Mesodermal cell (in vitro differentiated cells): ENCODE measurements at regions not wholly inside any gene's neighbourhood (a gene's known extent, or its start where the extent isn't known, plus 50 kb on each side); places are given as distances from the start of the nearest gene placed in this dataset.
"Not testable (repeated sequence)": the region's sequence is repeated elsewhere in the genome, so short reads cannot be mapped to it uniquely, and the experiment has no call there.

ENCODE experiments used
- H3K27ac ChIP-seq: 2 replicates; pipeline ENCODE4 v1.7.0; 2013; ENCODE audit warnings: mild to moderate bottlenecking, low read depth, low read length, moderate library complexity; ENCODE audit not compliant: severe bottlenecking
- H3K36me3 ChIP-seq: 2 replicates; pipeline ENCODE4 v1.7.1; 2013; ENCODE audit warnings: mild to moderate bottlenecking, low read length, moderate library complexity; ENCODE audit not compliant: control insufficient read depth, insufficient read depth
- H3K4me1 ChIP-seq: one replicate; pipeline ENCODE4 v1.7.1; 2013; ENCODE audit warnings: mild to moderate bottlenecking, low read length; ENCODE audit not compliant: insufficient read depth, control insufficient read depth, poor library complexity, severe bottlenecking
- H3K4me3 ChIP-seq: 2 replicates; pipeline ENCODE4 v1.7.0; 2013; ENCODE audit warnings: low read length, control low read depth, mild to moderate bottlenecking; ENCODE audit not compliant: insufficient read depth, poor library complexity, severe bottlenecking; ENCODE audit errors: extremely low read depth
- H3K9me3 ChIP-seq: 2 replicates; pipeline ENCODE4 v1.7.1; 2013; ENCODE audit warnings: mild to moderate bottlenecking, low read length, moderate library complexity; ENCODE audit not compliant: control insufficient read depth
- WGBS, 2 experiments: methylation state at CpG; one replicate each; pipeline ENCODE4 v1.1.5; 2013; ENCODE audit warnings: missing lambda C conversion rate in 2 of 2; ENCODE audit not compliant: insufficient coverage in 2 of 2; 5-methylcytosine and 5-hydroxymethylcytosine counted together

- no peaks in the 10 kb centered on the region for H3K4me1 ChIP-seq
- H3K36me3 ChIP-seq: no peaks in the 10 kb centered on the region
- no peak overlapping the region for H3K4me3 ChIP-seq
- WGBS, 2 experiments: no CpG with 5 or more reads among the region's 2 CpGs
- no peaks in the 10 kb centered on the region for H3K9me3 ChIP-seq
- no peak overlapping the region for H3K27ac ChIP-seq
These were observed 803.6 kb downstream of the GLUD2 start for GRCh38 chrX:121851033-121851432.

- Histone ChIP-seq H3K9me3 (no peaks in the 10 kb centered on the region), H3K36me3 (no peaks in the 10 kb centered on the region), H3K4me3 (no peak overlapping the region), H3K27ac (no peak overlapping the region), H3K4me1 (no peaks in the 10 kb centered on the region)
- 90 to 100% methylated on average over 3 to 9 of the region's 27 CpGs for WGBS, 2 experiments
These were observed 806.6 kb downstream of the GLUD2 start for GRCh38 chrX:121853762-121854613.

- Histone ChIP-seq H3K27ac (no peak overlapping the region), H3K36me3 (no peaks in the 10 kb centered on the region), H3K9me3 (no peaks in the 10 kb centered on the region), H3K4me1 (no peaks in the 10 kb centered on the region), H3K4me3 (no peak overlapping the region)
- WGBS, 2 experiments: 86% methylated on average over 4 of the region's 5 CpGs; no CpG with 5 or more reads in 1 of the 2 experiments
These were observed 807.2 kb downstream of the GLUD2 start for GRCh38 chrX:121854614-121854911.

DNA sequence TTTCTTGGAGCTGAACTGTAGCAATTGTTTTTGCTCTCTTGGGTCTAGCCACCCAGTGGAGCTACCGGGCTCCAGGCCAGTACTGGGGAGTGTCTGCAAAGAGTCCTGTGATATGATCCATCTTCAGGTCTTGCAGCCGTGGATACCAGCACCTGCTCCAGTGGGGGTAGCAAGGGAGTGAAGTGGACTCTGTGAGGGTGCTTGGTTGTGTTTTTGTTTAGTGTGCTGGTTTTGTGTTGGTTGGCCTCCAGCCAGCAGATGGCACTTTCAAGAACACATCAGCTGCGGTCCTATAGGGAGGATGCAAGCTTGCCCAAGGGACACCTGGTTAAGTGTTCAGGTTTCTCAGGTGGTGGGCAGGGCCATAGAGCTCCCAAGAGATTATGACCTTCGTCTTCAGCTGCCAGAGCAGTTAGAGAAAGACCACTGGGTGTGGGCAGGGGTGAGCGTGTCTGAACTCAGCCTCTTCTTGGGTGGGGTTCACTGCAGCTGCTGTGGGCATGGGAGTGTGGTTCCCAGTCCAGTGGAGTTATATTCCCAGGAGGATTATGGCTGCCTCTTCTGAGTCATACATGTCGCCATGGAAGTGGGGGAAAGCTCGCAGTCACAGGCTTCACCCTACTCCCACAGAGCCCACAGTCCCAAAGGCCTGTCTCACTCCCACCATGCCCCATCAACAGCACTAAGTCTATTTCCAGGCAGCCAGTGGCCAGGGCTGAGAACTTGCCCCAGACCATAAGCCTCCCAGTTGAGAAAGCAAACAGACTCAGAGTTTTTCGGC, 811.6 kb downstream of the GLUD2 start:
- Histone ChIP-seq H3K9me3 (no peaks in the 10 kb centered on the region), H3K36me3 (no peaks in the 10 kb centered on the region), H3K27ac (no peak overlapping the region), H3K4me3 (no peak overlapping the region), H3K4me1 (no peaks in the 10 kb centered on the region)
- WGBS, 2 experiments: 80 to 83% methylated on average over 1 to 3 of the region's 8 CpGs

GRCh38 chrX:121863976-121864375, 816.6 kb downstream of the GLUD2 start:
- H3K9me3 ChIP-seq: no peaks in the 10 kb centered on the region
- 0% methylated on average over 1 of the region's 7 CpGs; no CpG with 5 or more reads in 1 of the 2 experiments for WGBS, 2 experiments

GRCh38 chrX:121864561-121864960, 817.2 kb downstream of the GLUD2 start:
- H3K4me3 ChIP-seq: no peak overlapping the region
- no peaks in the 10 kb centered on the region for H3K36me3 ChIP-seq
- no peaks in the 10 kb centered on the region for H3K9me3 ChIP-seq
- H3K27ac ChIP-seq: no peak overlapping the region
- no peaks in the 10 kb centered on the region for H3K4me1 ChIP-seq
- no CpG with 5 or more reads among the region's 2 CpGs for WGBS, 2 experiments

More at GRCh38 chrX:121863976-121864375, 816.6 kb downstream of the GLUD2 start:
- Histone ChIP-seq H3K27ac (no peak overlapping the region), H3K36me3 (no peaks in the 10 kb centered on the region), H3K4me1 (no peaks in the 10 kb centered on the region), H3K4me3 (no peak overlapping the region)

GRCh38 chrX:121869876-121870477, 822.6 kb downstream of the GLUD2 start:
- 91 to 95% methylated on average over 6 to 13 of the region's 18 CpGs for WGBS, 2 experiments

DNA sequence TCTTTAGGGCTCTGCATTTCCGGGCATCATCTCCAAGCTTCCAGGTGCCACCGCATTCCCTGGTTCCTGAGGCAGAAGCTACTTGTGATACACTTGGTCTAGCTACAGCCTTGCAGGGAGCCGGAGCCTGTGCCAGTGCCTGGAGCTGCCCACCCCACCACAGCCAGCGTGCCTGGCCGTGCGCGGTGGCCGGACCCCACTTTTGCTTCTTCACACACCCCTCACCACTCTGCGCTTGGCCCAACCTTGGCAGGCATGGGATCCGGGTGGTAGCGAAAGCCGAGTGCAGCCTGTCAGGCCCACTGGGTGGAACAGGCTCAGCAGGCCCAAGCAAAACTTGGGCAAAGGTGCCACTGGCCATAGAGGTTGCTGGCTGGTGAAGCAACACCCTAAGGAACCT, 823.7 kb downstream of the GLUD2 start:
- H3K9me3 ChIP-seq: no peaks in the 10 kb centered on the region
- H3K27ac ChIP-seq: no peak overlapping the region
- 97% methylated on average over 7 of the region's 12 CpGs; no CpG with 5 or more reads in 1 of the 2 experiments for WGBS, 2 experiments
- H3K4me1 ChIP-seq: no peaks in the 10 kb centered on the region
- H3K4me3 ChIP-seq: no peak overlapping the region
- H3K36me3 ChIP-seq: no peaks in the 10 kb centered on the region

More at GRCh38 chrX:121869876-121870477, 822.6 kb downstream of the GLUD2 start:
- no peaks in the 10 kb centered on the region for H3K9me3 ChIP-seq
- no peaks in the 10 kb centered on the region for H3K36me3 ChIP-seq
- no peak overlapping the region for H3K4me3 ChIP-seq
- H3K27ac ChIP-seq: no peak overlapping the region
- H3K4me1 ChIP-seq: no peaks in the 10 kb centered on the region

DNA sequence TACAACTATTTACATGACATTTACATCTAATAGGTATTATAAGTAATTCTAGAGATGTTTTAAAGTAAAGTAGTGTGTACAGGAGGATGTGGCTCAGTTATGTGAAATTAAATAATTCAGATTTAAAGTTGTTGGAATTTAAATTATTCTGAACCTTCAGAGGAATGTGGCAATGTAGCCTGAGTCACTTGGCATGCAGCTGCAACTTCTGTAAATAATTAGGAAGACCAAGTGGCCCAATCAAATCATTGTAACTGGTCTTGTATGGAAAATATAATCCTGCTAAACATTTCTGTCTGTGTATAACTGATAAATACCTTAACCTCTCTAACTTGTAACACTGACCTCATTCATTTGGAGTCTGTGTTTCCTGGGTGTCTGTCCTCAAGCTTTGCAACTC, 828.9 kb downstream of the GLUD2 start:
- no peak overlapping the region for H3K4me3 ChIP-seq
- no peaks in the 10 kb centered on the region for H3K9me3 ChIP-seq
- no peaks in the 10 kb centered on the region for H3K4me1 ChIP-seq
- H3K27ac ChIP-seq: no peak overlapping the region
- H3K36me3 ChIP-seq: no peaks in the 10 kb centered on the region

DNA sequence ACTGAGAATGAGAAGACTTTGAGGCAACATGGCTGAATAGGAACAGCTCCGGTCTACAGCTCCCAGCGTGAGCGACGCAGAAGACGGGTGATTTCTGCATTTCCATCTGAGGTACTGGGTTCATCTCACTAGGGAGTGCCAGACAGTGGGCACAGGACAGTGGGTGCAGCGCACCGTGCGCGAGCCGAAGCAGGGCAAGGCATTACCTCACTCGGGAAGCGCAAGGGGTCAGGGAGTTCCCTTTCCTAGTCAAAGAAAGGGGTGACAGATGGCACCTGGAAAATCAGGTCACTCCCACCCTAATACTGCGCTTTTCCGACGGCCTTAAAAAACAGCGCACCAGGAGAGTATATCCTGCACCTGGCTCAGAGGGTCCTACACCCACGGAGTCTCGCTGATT, 829.9 kb downstream of the GLUD2 start:
- not testable (repeated sequence) for H3K4me1 ChIP-seq, H3K9me3 ChIP-seq, H3K36me3 ChIP-seq, H3K4me3 ChIP-seq, H3K27ac ChIP-seq
- WGBS, 2 experiments: no CpG with 5 or more reads among the region's 18 CpGs
